ENCODE measurements at regions not wholly inside any gene's neighbourhood (a gene's known extent, or its start where the extent isn't known, plus 50 kb on each side); places are given as distances from the start of the nearest gene placed in this dataset.
"Not testable (repeated sequence)": the region's sequence is repeated elsewhere in the genome, so short reads cannot be mapped to it uniquely, and the experiment has no call there.

DNA sequence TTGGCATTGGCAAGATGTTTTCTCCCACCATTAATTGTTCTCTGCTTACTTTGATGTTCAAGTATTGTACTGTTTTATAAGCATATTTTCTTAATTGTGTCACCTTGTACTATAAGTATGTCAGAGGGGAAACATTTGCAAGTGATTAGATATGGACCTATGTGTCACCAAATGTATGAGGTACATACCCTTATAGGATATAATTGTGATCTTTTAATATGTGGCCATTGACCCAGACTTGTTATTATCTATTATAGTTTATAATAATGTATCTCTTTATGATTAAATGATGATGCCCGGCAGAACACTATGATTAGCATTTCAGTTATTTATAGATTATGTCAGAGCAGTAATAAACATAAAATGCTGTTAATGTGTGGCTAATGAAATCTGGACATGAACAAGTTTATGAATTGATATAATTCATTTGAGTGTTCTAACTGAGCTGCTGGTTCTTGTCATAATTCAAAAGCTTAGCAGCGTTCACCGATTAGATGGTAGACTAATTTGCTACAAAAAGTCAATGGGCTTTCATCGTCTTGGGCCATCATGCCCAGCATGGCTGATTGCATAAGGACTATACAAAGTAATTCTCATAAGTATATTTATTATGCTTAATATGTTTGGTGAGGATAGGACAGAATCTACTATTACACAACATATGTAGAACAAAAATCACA is 480.9 kb upstream of the FANCL start:
- DNase-seq (ENCODE audit: low read depth in 2 of 2) = no peak

DNA sequence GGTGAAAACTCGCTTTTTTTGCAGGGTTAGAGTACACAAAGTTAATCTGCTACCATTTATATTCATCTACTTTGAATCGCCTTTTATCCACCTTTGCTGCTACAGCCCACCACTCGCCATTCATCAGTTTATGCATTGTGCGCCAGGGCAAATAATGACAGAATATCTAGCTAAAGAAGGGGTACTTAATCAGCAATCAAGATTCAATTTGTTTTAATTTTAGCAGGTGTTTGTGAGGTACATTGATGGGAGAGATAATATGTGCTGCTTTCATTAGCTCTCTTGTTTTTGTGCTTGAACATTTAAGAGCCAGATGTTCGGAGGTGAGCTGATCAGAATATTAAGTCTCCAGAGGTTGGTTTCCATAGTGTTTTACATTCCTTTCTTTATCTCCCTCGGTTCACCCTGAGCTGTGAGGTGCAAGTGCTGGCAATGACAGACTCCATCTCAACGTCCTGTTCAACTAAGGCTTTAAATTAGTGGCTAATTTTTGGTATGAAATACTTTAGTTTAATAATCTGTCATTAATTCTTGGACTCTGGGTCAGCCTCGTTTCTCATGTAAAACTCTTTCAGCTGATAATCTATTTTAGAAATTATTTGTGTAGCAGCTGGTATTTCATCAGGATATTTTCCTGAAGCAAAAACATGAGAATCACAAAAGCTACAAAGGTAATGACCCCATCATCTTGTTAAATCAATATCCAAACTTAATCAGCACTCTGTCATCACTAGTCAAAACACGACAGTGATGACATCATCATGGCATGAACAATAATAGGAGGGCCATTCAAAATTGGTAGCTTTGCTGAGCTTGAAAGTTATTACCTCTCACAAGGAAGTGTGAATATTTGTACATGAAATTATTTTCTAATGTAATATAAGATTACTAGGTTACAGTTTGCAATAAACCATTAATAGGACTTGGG is 479.9 kb upstream of the FANCL start:
- DNase-seq (ENCODE audit: low read depth in 2 of 2) = no peak

DNA sequence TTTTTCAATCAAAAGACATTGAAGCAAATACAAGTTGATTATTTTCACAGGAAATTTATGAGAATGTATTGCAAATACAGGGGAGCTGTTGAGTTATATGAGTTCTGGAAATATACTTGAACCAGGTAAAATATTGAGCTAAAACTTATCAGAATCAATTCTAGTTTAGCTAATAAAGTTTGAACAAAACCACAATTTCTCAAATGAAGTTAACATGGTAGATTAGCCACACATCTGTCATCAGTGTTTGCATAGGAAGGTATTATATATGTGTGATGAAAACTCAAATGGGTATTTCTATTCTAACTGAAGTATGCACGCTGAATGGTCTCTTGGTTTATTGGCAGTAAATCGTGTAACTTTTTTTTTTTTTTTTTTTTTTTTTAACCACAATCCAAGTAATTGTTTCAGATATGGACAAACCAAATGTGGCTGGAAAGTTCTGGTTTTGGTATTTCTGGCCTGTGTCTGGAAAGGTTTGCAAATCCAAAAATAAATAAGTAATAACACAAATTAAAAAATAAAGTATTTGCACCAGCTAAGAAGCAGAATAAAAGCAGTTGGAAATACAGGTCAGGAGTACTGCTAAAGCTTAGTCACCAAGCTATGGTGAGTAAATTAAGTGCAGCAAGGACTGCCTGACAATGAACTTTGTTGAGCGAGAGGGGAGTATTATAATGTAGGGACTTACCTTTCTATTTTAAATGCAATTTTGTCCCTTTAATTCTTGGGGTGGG is 479.1 kb upstream of the FANCL start:
- no peak for DNase-seq (ENCODE audit: low read depth in 2 of 2)

DNA sequence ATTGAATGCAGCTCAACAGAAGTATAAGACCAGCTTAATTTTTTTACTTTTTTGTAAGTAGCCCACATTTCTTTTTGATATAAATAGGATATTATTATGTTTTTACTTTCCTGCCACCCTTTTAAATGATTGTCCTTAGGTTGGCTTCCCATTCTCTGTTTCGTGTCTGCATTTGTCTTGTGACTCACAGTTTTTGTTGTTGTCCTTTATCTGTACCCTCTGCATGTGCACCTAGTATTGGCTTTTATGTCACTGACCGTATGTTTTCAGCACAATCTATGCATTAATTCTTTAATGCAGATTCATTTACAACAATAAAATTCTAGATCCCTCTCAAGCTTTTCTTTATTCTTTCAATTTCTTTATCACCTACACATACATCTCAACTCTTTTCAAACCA is 474.2 kb upstream of the FANCL start:
- no peak for DNase-seq (ENCODE audit: low read depth in 2 of 2)

DNA sequence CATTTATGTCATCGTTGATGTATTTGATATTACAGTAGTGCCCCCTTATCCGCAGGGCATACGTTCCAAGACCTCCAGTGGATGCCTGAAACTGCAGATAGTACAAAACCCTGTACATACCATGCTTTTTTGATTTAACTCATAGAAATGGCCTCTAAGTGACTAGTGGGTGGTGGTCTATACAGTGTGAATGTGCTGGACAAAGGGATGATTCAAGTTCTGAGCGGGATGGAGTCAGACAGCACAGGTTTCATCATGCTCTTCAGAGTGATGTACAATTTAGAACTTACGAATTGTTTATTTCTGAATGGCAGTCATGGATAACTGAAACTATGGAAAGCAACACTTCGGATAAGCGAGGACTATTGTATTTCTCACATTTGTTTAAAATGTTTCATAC is 473.1 kb upstream of the FANCL start:
- no peak for DNase-seq (ENCODE audit: low read depth in 2 of 2)

DNA sequence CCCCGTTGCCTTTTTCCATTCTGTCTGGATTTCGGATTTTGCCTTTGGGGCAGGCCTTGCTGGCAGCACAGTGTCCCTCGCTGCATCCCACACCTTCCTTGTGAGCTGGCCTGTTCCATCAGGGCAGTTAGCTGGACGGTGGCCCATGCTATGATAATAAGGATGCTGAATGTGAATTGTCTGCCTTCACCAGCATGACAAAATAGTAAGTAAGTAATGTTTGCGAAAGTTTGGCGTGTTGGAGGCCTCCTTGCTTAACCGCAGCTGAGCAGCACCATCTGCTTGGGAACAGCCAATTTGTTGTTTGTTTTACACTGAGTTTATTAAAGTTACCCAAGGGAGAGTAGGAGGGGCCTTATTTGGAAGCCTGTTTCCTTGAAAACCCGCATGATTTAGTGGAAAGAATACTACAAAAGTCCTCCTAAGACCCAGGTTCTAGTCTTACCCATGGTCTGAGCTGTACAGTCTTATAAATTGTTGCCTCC is 469.7 kb upstream of the FANCL start:
- no peak for DNase-seq (ENCODE audit: low read depth in 2 of 2)

DNA sequence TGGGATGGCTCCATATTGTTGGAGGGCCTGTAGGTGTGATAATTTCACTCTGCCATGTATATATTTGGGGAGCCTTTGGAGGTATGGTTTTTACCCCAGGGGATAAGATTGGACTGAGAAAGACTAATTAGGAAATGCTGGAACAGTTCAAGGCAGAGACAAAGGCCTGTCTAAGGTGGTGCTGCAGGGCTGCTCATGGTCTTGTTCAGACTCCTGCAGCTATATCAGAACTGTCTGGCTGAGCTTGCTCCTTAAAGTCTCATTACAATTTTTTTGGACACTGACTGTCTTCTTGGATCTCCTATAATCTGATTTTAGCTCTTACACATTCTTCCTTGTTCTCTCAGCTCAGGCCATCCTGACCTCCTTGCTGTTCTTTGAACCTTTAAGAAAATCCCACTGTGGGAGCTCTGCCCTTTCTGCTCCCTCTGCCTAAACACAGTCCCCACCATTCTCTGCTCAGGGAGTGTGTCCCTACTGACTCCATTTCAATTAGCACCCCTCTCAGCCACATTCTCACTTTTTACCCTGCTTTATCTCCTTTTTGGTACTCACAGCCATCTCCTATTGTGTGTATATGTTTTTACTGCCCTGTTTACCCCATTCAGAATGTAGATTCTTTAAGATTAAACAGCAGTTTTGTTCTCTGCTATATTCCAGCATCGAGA is 468.7 kb upstream of the FANCL start:
- DNase-seq (ENCODE audit: low read depth in 2 of 2) = no peak

DNA sequence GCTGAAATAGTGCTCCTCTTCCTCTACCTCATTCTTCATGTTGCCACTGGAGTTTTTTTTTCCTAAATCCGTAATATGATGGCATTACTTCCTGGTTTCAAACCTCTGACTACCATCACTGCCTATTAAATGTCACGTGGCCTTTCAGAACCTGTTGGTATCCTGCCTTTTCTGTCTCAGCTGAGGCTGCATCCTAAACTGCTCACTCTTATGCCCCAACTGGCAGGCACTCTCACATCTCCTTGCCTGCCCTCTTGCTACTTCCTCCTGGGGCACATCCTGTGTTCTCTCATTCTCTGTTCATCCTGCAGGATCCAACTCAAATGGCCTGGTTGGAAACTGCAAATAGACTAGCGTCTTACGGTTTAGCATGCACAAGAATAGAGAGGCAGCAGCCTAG is 468.1 kb upstream of the FANCL start:
- no peak for DNase-seq (ENCODE audit: low read depth in 2 of 2)

DNA sequence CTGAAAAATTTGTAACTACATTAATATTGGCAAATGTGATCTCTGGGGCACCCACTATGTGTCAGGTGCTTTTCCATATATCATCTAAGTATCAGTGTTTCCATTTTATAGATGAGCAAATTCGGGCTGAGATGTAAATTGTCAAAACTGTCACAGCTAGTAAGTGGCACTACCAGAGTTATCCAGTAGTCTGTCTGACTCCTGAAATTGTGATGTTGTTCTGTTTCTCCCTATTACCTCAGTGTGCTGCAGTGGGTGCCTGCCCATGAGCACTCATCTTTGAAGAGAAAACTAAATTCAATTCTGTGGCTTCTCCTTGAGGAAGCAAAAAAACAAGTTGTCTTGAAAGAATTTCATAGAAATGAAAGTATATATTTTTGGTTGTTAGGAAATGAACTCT is 467.4 kb upstream of the FANCL start:
- DNase-seq (ENCODE audit: low read depth in 2 of 2) = no peak

DNA sequence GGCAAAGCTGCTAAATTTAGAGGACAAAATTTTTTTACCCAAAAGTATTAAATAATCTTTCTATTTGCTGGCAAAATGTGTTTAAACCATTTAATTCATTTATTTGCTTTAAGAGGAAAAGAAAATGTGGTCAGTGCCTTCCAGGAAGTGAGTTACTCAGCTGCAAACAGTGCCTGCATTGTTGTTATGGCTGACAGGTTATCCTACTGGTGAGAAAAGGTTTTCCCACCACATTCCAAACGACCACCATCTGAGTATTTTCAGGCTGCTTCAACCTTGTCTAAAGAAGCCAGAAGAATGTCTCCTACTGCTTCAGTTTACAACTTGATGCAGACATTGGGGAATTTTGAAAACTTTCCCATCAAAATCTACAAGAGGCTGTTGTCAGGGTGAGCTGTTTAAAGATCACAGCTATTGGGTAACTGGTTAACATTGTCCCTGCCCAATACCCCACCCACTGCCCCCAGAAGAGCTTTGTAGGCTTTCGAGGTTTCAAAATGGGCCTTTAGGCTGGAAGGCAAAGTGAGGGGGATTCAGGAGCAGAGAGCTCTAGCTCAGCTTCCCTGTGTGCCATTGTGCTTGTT is 461.3 kb upstream of the FANCL start:
- DNase-seq (ENCODE audit: low read depth in 2 of 2) = no peak

DNA sequence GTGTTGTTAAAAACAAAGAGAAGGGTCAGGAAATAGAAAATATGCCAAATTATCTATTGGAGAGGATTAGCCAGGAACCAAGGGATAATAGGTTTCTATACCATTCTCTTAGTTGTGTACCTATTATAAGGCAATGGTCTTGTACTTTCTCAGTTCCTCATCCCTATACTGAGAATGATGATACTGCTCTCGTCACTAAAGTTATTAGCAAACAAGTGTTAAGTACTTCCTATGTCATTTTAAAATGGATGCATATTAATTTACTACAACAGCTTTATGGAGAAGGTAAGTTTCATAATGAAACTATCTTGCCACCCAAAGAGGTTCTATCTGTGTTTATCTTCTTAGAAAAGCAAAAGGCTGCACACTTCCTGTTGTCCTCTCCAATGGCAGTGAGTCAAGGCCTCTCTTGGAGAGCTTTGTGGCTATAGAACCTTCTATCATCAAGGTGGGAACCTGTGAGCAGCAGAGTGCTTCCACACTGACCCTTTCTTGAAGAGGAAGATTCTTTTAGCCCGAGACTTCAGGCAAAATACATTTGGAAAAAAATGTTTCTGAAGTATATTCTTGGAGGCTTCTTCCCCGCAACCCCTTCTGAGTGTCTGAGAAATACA is 460.7 kb upstream of the FANCL start:
- DNase-seq (ENCODE audit: low read depth in 2 of 2) = no peak

DNA sequence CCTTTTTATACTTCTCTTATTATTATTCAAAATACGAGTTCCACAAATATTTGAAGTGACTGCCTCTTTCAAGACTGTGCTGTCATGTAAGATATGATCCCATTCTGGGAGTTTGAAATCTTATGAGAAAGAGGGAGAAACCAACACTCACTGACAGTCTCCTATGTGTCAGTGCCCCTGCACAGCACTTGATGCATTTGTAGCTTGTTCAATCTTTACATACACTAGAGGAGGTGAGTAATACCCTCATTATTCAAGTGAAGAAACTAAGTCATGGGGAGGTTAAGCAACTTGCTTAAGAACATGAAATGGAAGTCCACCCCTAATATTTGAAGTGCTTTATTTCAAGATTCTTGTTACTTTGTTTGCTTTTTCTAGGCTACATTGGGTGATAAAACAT is 459.5 kb upstream of the FANCL start:
- DNase-seq (ENCODE audit: low read depth in 2 of 2) = no peak

DNA sequence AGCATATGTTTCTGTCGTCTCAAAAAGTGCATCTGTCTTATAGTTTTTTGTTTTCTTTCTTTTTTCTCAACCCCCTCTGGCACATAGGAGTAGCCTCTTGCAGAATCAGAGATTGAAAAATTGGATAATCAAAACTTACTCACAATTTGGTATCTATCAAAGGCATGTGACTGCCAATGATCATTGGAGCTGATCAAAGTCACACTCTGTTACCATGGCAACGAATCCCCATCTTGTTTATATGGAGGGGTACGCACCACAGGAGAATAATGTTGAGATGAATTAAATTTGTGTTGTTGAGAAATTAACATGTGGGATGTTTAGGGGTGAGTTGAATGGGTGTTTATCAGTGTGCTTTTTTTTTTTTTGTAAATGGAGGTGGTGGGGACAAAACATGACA is 458.3 kb upstream of the FANCL start:
- DNase-seq (ENCODE audit: low read depth in 2 of 2) = no peak

DNA sequence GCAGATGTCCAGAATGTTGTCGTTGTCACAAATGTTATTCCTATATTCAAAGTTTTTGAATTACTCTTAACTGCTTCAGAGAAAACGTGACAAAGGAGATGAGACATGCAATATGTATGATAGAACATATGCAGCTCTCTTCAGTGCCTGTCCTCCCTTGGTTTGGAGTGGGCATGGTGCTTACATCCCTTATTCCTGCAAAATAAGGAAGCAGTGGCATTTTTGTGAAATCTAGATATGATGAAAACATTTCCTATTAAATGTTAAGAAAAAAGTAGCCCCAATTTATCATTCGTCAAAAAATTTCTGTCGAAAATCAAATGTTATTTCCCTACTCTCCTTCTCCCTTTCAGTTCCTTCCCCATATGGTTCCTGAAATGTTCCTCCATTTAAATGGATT is 457.5 kb upstream of the FANCL start:
- DNase-seq (ENCODE audit: low read depth in 2 of 2) = no peak

DNA sequence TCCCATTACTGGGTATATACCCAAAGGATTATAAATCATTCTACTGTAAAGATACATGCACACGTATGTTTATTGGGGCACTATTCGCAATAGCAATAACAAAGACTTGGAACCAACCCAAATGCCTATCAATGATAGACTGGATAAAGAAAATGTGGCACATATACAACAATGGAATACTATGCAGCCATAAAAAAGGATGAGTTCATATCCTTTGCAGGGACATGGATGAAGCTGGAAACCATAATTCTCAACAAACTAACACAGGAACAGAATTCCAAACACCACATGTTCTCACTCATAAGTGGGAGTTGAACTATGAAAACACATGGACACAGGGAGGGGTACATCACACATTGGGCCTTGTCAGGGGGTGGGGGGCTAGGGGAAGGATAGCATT is 453.0 kb upstream of the FANCL start:
- not testable (repeated sequence) for DNase-seq (ENCODE audit: low read depth in 2 of 2)

DNA sequence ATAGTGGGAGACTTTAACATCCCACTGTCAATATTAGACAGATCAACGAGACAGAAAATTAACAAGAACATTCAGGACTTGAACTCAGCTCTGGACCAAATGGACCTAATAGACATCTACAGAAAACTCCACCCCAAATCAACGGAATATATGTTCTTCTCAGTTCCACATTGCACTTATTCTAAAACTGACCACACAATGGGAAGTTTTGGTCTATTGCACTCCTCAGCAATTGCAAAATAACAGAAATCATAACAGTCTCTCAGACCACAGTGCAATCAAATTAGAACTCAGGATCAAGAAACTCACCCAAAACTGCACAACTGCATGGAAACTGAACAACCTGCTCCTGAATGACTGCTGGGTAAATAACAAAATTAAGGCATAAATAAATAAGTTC is 449.9 kb upstream of the FANCL start:
- DNase-seq (ENCODE audit: low read depth in 2 of 2) = not testable (repeated sequence)

DNA sequence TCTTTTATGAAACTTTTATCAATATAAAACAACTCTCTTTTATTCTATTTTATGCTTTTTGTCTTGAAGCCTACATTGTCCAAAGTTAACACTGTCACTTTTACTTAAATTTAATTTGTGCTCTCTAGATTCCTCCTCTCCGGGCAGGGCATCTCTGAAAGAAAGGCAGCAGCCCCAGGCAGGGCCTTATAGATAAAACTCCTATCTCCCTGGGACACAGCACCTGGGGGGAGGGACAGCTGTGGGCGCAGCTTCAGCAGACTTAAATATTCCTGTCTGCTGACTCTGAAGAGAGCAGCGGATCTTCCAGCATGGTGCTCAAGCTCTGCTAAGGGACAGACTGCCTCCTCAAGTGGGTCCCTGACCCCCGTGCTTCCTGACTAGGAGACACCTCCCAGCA is 447.7 kb upstream of the FANCL start:
- no peak for DNase-seq (ENCODE audit: low read depth in 2 of 2)

DNA sequence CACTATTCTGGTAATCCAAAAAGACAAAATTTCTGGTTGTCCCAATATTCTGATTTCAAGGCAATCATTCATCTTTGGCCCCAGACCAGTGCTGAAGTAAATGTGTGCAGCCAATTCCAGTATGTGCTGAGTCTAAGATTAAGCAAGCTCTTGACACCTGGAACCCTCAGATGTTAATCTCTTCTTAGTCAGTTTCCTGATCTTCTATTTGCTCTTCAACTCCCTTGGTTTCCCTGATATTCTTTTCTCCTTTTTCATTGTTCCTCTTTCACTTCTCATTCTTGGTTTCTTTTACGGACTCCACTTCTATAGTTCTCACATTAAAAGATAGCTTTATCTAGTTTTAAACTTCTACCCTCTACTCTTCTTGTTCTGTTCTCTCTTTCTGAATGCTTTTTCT is 445.7 kb upstream of the FANCL start:
- no peak for DNase-seq (ENCODE audit: low read depth in 2 of 2)

DNA sequence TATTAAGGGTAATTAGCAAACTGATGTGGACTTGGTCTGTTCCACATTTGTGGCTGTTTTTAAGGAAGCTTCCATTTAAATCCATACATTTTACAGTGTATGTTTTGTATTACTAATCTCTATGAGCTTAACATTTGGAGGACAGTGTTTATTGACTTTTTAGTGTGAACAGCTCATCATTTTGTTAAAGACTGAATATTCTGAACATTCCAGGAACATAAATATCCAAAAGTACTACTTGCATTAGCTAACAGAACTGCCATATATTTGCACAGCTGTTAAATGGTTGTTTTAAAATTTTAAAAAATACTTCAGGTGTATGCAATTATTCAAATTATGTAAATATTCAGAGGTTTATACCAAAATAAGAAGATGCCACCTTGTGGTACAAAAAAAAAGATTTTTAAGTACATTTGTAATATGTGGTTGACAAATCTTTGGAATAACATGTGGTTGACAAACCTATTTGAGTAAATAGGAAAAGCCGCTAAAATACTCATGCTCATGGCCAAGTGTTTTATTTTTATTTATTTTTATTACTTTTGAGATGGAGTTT is 439.7 kb upstream of the FANCL start:
- no peak for DNase-seq (ENCODE audit: low read depth in 2 of 2)

DNA sequence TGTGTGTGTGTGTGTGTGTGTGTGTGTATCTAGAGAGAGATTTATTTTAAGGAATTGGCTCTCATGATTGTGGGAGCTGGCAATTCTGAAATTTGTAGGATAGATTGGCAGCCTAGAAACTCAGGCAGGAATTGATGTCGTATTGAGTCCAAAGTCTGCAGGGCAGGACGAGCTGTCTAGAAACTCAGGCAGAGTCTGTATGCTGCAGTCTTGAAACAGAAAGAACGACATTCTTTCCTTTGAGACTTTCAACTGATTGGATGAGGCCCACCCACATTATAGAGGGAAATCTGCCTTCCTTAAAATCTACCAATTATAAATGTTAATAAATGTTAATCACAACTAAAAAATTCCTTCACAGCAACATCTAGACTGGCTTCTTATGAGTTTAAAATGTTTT is 436.6 kb upstream of the FANCL start:
- DNase-seq (ENCODE audit: low read depth in 2 of 2) = no peak

DNA sequence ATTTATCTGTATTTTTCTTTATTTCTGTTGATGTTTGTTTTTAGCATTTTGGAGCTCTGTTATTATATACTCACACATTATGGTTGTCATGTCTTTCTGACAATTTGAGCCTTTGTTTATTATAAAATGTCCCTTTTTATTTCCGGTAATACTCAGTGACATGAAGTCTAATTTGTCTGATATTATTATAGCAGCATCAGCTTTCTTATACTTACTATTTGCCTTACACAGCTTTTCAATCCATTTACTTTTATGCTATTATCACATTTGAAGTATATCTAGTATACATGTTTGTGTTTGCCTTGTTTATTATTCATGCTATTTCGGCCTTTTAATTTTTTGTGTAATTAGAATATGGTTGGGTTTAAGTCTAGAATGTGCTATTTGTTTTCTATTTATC is 430.6 kb upstream of the FANCL start:
- no peak for DNase-seq (ENCODE audit: low read depth in 2 of 2)

Measured in stimulated activated CD8-positive, alpha-beta memory T cell treated with anti-CD3 and anti-CD28 coated beads, Interleukin-15, amount 100 ng/mL, for 4 hours (primary cell).